ENCODE measurements at regions not wholly inside any gene's neighbourhood (a gene's known extent, or its start where the extent isn't known, plus 50 kb on each side); places are given as distances from the start of the nearest gene placed in this dataset.

DNA sequence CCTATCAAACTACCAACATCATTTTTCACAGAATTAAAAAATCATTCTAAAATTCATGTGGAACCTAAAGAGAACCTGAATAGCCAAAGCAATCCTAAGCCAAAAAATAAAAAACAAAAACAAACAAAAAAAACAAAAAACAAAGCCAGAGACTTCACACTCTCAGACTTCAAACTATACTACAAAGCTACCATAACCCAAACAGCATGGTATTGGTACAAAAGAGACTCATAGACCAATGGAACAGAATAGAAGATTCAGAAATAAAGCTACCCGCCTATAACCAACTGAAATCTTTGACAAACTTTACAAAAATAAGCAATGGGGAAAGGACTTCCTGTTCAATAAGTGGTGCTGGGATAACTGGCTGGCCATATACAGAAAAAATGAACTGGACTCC lies 152.3 kb upstream of the SMIM31 start:
- TF ChIP-seq, protein P1, sequence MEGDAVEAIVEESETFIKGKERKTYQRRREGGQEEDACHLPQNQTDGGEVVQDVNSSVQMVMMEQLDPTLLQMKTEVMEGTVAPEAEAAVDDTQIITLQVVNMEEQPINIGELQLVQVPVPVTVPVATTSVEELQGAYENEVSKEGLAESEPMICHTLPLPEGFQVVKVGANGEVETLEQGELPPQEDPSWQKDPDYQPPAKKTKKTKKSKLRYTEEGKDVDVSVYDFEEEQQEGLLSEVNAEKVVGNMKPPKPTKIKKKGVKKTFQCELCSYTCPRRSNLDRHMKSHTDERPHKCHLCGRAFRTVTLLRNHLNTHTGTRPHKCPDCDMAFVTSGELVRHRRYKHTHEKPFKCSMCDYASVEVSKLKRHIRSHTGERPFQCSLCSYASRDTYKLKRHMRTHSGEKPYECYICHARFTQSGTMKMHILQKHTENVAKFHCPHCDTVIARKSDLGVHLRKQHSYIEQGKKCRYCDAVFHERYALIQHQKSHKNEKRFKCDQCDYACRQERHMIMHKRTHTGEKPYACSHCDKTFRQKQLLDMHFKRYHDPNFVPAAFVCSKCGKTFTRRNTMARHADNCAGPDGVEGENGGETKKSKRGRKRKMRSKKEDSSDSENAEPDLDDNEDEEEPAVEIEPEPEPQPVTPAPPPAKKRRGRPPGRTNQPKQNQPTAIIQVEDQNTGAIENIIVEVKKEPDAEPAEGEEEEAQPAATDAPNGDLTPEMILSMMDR (conservative IDR thresholded peaks at IDR 0.05; ENCODE audit: low read length): no peak
- no peak for TF ChIP-seq EZH2phosphoT487 (IDR thresholded peaks at IDR 0.05; ENCODE audit: borderline replicate concordance, low read depth, low read length)

All from OCI-LY7 (cell line).